Transverse colon (tissue), 4 donors: ENCODE measurements at regions not wholly inside any gene's neighbourhood (a gene's known extent, or its start where the extent isn't known, plus 50 kb on each side); places are given as distances from the start of the nearest gene placed in this dataset.

Experiments used
- DNase-seq: peaks from one replicate; pipeline ENCODE4 v3.0.0-alpha.2; 2019
- H3K27ac ChIP-seq, 4 donors: fragments of 200-600 bp; sonication (generic); 2 replicates each; pipeline ENCODE4 v1.5.1; 2016 to 2018; ENCODE audit warnings: inconsistent platforms in 4 of 4
- H3K27me3 ChIP-seq: fragments of 200-600 bp; sonication (generic); 2 replicates; pipeline ENCODE4 v1.5.1; 2017; ENCODE audit warnings: inconsistent platforms
- H3K36me3 ChIP-seq, 4 donors: fragments of 200-600 bp; sonication (generic); 2 replicates each; pipeline ENCODE4 v1.5.1; 2017 to 2019; ENCODE audit warnings: inconsistent platforms in 4 of 4
- H3K4me1 ChIP-seq, 4 donors: fragments of 200-600 bp; sonication (generic); 2 replicates each; pipeline ENCODE4 v1.5.1; 2017 to 2020; ENCODE audit warnings: inconsistent platforms in 4 of 4
- H3K4me3 ChIP-seq, 4 donors: fragments of 200-600 bp; sonication (generic); 1 replicate in 1 of 4; 2 replicates in 3 of 4; pipeline versions ENCODE4 v1.5.1 to v1.6.1; 2017 to 2019; ENCODE audit warnings: inconsistent platforms in 4 of 4
- H3K9me3 ChIP-seq, 2 donors: fragments of 200-600 bp; sonication (generic); 2 replicates each; pipeline ENCODE4 v1.5.1; 2017 to 2019; ENCODE audit warnings: inconsistent platforms in 2 of 2
- CTCF ChIP-seq, 5 experiments: fragments of 200-600 bp in 3 of 5; fragments of 450-650 bp in 2 of 5; sonication (generic) in 3 of 5; IDR thresholded peaks; 1 replicate in 2 of 5; 2 replicates in 3 of 5; pipeline ENCODE4 v1.5.1; 2016 to 2017; ENCODE audit warnings: antibody characterized with exemption in 5 of 5, inconsistent platforms in 3 of 5, mild to moderate bottlenecking in 2 of 5, moderate library complexity in 1 of 5
- EP300 ChIP-seq: sonication (generic); formaldehyde crosslinking; IDR thresholded peaks from one replicate; pipeline ENCODE4 v1.6.1; 2017; ENCODE audit warnings: antibody characterized with exemption, low read depth
- POLR2A ChIP-seq: fragments of 450-650 bp; IDR thresholded peaks from one replicate; pipeline ENCODE4 v1.6.1; 2016; ENCODE audit warnings: antibody characterized with exemption, mild to moderate bottlenecking, moderate library complexity
- POLR2AphosphoS5 ChIP-seq, 3 donors: sonication (generic); formaldehyde crosslinking; IDR thresholded peaks; one replicate each; pipeline ENCODE4 v1.6.1; 2016; ENCODE audit warnings: antibody characterized with exemption in 3 of 3
- WGBS, 2 donors: methylation state at CpG; one replicate each; pipeline ENCODE4 v1.1.5; 2018; ENCODE audit warnings: low coverage in 1 of 2; 5-methylcytosine and 5-hydroxymethylcytosine counted together
- in situ Hi-C, 4 donors: fragments of 200-750 bp; cut with MboI; loops; one replicate each; pipeline versions ENCODE4 v1.15.0 to v1.15.1; 2017; ENCODE audit warnings: low sequenced_read_pairs in 3 of 4, low pct_ligation_motif_present in 1 of 4, low pct_unique_long_range_greater_than_20kb in 1 of 4
- intact Hi-C: fragments of 100-400 bp; cut with DNase I; formaldehyde crosslinking; loops from one replicate; pipeline ENCODE4 v1.15.1; 2023; ENCODE audit warnings: low total_unique reads

GRCh38 chrX:5490786-5491563 lies 737.7 kb downstream of the NLGN4X start:
- intact Hi-C loops (no loop called here), in situ Hi-C loops (no loop called here)
- Histone ChIP-seq H3K27ac (no peak overlapping the region), H3K4me3 (no peak overlapping the region), H3K36me3 (no peaks in the 10 kb centered on the region), H3K27me3 (no peaks in the 10 kb centered on the region), H3K4me1 (no peaks in the 10 kb centered on the region), H3K9me3 (no peaks in the 10 kb centered on the region)
- no peak for TF ChIP-seq CTCF (IDR thresholded peaks at IDR 0.05)
- no peak for TF ChIP-seq POLR2AphosphoS5 (IDR thresholded peaks at IDR 0.05)
- TF ChIP-seq POLR2A, result no peak
- no peak for TF ChIP-seq EP300
- no peak for DNase-seq
- 65 to 72% methylated on average over 3 to 8 of the region's 8 CpGs for WGBS, 2 donors

- Histone ChIP-seq H3K27ac (no peak overlapping the region), H3K4me1 (no peaks in the 10 kb centered on the region), H3K27me3 (no peaks in the 10 kb centered on the region), H3K9me3 (no peaks in the 10 kb centered on the region), H3K4me3 (no peak overlapping the region), H3K36me3 (no peaks in the 10 kb centered on the region)
- TF ChIP-seq POLR2AphosphoS5 (IDR thresholded peaks at IDR 0.05), result no peak
- no peak for TF ChIP-seq POLR2A
- no peak for TF ChIP-seq CTCF (IDR thresholded peaks at IDR 0.05)
- no peak for TF ChIP-seq EP300
- DNase-seq, result no peak
- intact Hi-C loops, result no loop called here
- 92% methylated on average over 4 of the region's 4 CpGs; no CpG with 5 or more reads in 1 of the 2 donors for WGBS, 2 donors
- in situ Hi-C loops, result no loop called here
Observed at GRCh38 chrX:5474282-5474681, 754.4 kb downstream of the NLGN4X start.

GRCh38 chrX:5458300-5458842 lies 770.3 kb downstream of the NLGN4X start:
- intact Hi-C loops, result no loop called here
- Histone ChIP-seq H3K36me3 (no peaks in the 10 kb centered on the region), H3K27me3 (no peaks in the 10 kb centered on the region), H3K4me3 (no peak overlapping the region), H3K27ac (no peak overlapping the region), H3K9me3 (no peaks in the 10 kb centered on the region), H3K4me1 (no peaks in the 10 kb centered on the region)
- DNase-seq, result no peak
- TF ChIP-seq CTCF (IDR thresholded peaks at IDR 0.05) (no peak), EP300 (no peak), POLR2AphosphoS5 (IDR thresholded peaks at IDR 0.05) (no peak), POLR2A (no peak)
- in situ Hi-C loops, result no loop called here
- WGBS, 2 donors, result 50 to 73% methylated on average over 2 to 6 of the region's 6 CpGs

GRCh38 chrX:5449323-5449722 lies 779.3 kb downstream of the NLGN4X start:
- H3K36me3 ChIP-seq, result no peaks in the 10 kb centered on the region
- no peak for TF ChIP-seq POLR2A
- TF ChIP-seq EP300, result no peak
- TF ChIP-seq CTCF (IDR thresholded peaks at IDR 0.05), result no peak
- no peak for TF ChIP-seq POLR2AphosphoS5 (IDR thresholded peaks at IDR 0.05)
- no peaks in the 10 kb centered on the region for H3K9me3 ChIP-seq
- no peaks in the 10 kb centered on the region for H3K4me1 ChIP-seq
- H3K27me3 ChIP-seq, result no peaks in the 10 kb centered on the region
- intact Hi-C loops (no loop called here), in situ Hi-C loops (no loop called here)
- H3K4me3 ChIP-seq, result no peak overlapping the region
- H3K27ac ChIP-seq, result no peak overlapping the region
- 67% methylated on average over 1 of the region's 1 CpG; no CpG with 5 or more reads in 1 of the 2 donors for WGBS, 2 donors
- DNase-seq, result no peak
